IMR-90 (cell line): ENCODE measurements at regions not wholly inside any gene's neighbourhood (a gene's known extent, or its start where the extent isn't known, plus 50 kb on each side); places are given as distances from the start of the nearest gene placed in this dataset.

Experiments used
- ATAC-seq: fragments of 200-7000 bp; cut with Tn5 transposase; 2 replicates; pipeline ENCODE4 v1.9.1; 2020; ENCODE audit warnings: low read depth, mild to moderate bottlenecking, moderate library complexity
- BruUV-seq: library from RNA; stranded (reverse); fragments of 400-500 nt; replicated peaks from 2 replicates; lab custom pipeline; 2021; lab: Mats Ljungman, UMichigan
- CTCF ChIA-PET: fragments of 300-600 bp; formaldehyde crosslinking; extraction: SDS; loops from one replicate; lab custom pipeline; 2021; ENCODE audit warnings: antibody characterized with exemption; lab: Yijun Ruan, JAX
- POLR2A ChIA-PET: fragments of 300-600 bp; sonication (Branson Sonifier 250); formaldehyde crosslinking; loops from one replicate; lab custom pipeline; 2022; ENCODE audit warnings: antibody characterized with exemption; ENCODE audit not compliant: unreplicated experiment; lab: Charles Lee
- DNase-seq: peaks from one replicate; pipeline ENCODE4 v3.0.0; 2013
- H2AFZ ChIP-seq: replicated peaks from 2 replicates; pipeline ENCODE3; 2013; ENCODE audit warnings: low read length, mild to moderate bottlenecking; ENCODE audit not compliant: poor library complexity
- H2AK5ac ChIP-seq: 2 replicates; pipeline ENCODE4 v1.6.1; 2013; ENCODE audit warnings: low read depth, low read length, inconsistent platforms
- H2AK9ac ChIP-seq: replicated peaks from 2 replicates; pipeline ENCODE3; 2013; ENCODE audit warnings: mild to moderate bottlenecking, low read depth, low read length, moderate library complexity; ENCODE audit not compliant: poor library complexity
- H2BK120ac ChIP-seq: 2 replicates; pipeline ENCODE4 v1.6.1; 2013; ENCODE audit warnings: low read depth, low read length, inconsistent platforms
- H2BK15ac ChIP-seq: 3 replicates; pipeline ENCODE4 v1.6.1; 2013; ENCODE audit warnings: low read depth, low read length, inconsistent platforms
- H2BK20ac ChIP-seq: 2 replicates; pipeline ENCODE4 v1.6.1; 2013; ENCODE audit warnings: low read depth, mild to moderate bottlenecking, inconsistent platforms, low read length, moderate library complexity
- H2BK5ac ChIP-seq: 2 replicates; pipeline ENCODE4 v1.6.1; 2013; ENCODE audit warnings: mild to moderate bottlenecking, low read depth, low read length, inconsistent platforms; ENCODE audit not compliant: poor library complexity, severe bottlenecking
- H3K14ac ChIP-seq: replicated peaks from 2 replicates; pipeline ENCODE4 v1.6.1; 2013; ENCODE audit warnings: low read depth, low read length, inconsistent platforms
- H3K18ac ChIP-seq: 2 replicates; pipeline ENCODE4 v1.6.1; 2013; ENCODE audit warnings: low read depth, low read length, control low read depth
- H3K23ac ChIP-seq: 2 replicates; pipeline ENCODE4 v1.6.1; 2013; ENCODE audit warnings: low read depth, low read length, inconsistent platforms
- H3K27ac ChIP-seq: 2 replicates; pipeline ENCODE4 v1.5.1; 2013; ENCODE audit warnings: mild to moderate bottlenecking, control low read depth, low read length; ENCODE audit not compliant: insufficient read depth
- H3K27me3 ChIP-seq: 2 replicates; pipeline ENCODE4 v1.6.1; 2013; ENCODE audit warnings: low read length; ENCODE audit not compliant: control insufficient read depth, insufficient read depth
- H3K36me3 ChIP-seq: 2 replicates; pipeline ENCODE4 v1.6.1; 2013; ENCODE audit warnings: low read length, mixed read lengths; ENCODE audit not compliant: control insufficient read depth, insufficient read depth
- H3K4ac ChIP-seq: 2 replicates; pipeline ENCODE4 v1.6.1; 2013; ENCODE audit warnings: low read depth, low read length, inconsistent platforms
- H3K4me1 ChIP-seq: 2 replicates; pipeline ENCODE4 v1.6.1; 2013; ENCODE audit warnings: low read length, mixed read lengths; ENCODE audit not compliant: control insufficient read depth, insufficient read depth
- H3K4me2 ChIP-seq: 2 replicates; pipeline ENCODE4 v1.6.1; 2013; ENCODE audit warnings: low read depth, mild to moderate bottlenecking, control low read depth, low read length, moderate library complexity
- H3K4me3 ChIP-seq: 2 replicates; pipeline ENCODE4 v1.5.1; 2013; ENCODE audit warnings: low read depth, mild to moderate bottlenecking, control low read depth, low read length, moderate library complexity; ENCODE audit not compliant: insufficient read depth
- H3K56ac ChIP-seq: 2 replicates; pipeline ENCODE4 v1.6.1; 2013; ENCODE audit warnings: low read length, inconsistent platforms; ENCODE audit not compliant: insufficient read depth; ENCODE audit errors: extremely low read depth
- H3K79me1 ChIP-seq, 2 experiments: 2 replicates each; pipeline ENCODE4 v1.6.1; 2013; ENCODE audit warnings: low read length in 2 of 2, inconsistent platforms in 1 of 2, low read depth in 1 of 2
- H3K9ac ChIP-seq: 2 replicates; pipeline ENCODE4 v1.6.1; 2013; ENCODE audit warnings: low read depth, low read length, control low read depth
- H3K9me1 ChIP-seq: 2 replicates; pipeline ENCODE4 v1.6.1; 2013; ENCODE audit warnings: low read length, inconsistent platforms; ENCODE audit not compliant: insufficient read depth
- H3K9me3 ChIP-seq: 2 replicates; pipeline ENCODE4 v1.6.1; 2013; ENCODE audit warnings: low read length; ENCODE audit not compliant: control insufficient read depth, insufficient read depth
- H4K20me1 ChIP-seq: 2 replicates; pipeline ENCODE4 v1.6.1; 2013; ENCODE audit warnings: low read length, inconsistent platforms; ENCODE audit not compliant: insufficient read depth
- H4K5ac ChIP-seq: 2 replicates; pipeline ENCODE4 v1.6.1; 2013; ENCODE audit warnings: mild to moderate bottlenecking, low read depth, low read length, control low read depth
- H4K8ac ChIP-seq, 2 experiments: 2 replicates each; pipeline ENCODE4 v1.6.1; 2013; ENCODE audit warnings: low read depth in 2 of 2, low read length in 2 of 2, control low read depth in 1 of 2, inconsistent platforms in 1 of 2
- H4K91ac ChIP-seq: 2 replicates; pipeline ENCODE4 v1.6.1; 2013; ENCODE audit warnings: low read depth, low read length, inconsistent platforms; ENCODE audit not compliant: insufficient read depth
- BHLHE40 ChIP-seq: fragments of 150-350 bp; IDR thresholded peaks from 2 replicates; pipeline ENCODE4 v1.6.1; 2016; ENCODE audit warnings: mild to moderate bottlenecking, low read depth, low read length
- CEBPB ChIP-seq: IDR thresholded peaks from 2 replicates; pipeline ENCODE4 v1.6.1; 2012; ENCODE audit warnings: low read depth, low read length, improper control_type of control experiment
- CHD1 ChIP-seq: IDR thresholded peaks from 2 replicates; pipeline ENCODE4 v1.6.1; 2012; ENCODE audit warnings: low read depth, low read length, improper control_type of control experiment
- CTCF ChIP-seq: conservative IDR thresholded peaks from 2 replicates; pipeline ENCODE4 v1.5.1; 2012; ENCODE audit warnings: mild to moderate bottlenecking, low read depth, low read length, improper control_type of control experiment
- FOS ChIP-seq: fragments of 150-350 bp; IDR thresholded peaks from 2 replicates; pipeline ENCODE4 v1.6.1; 2016; ENCODE audit warnings: low read depth, low read length
- MAFK ChIP-seq: IDR thresholded peaks from 2 replicates; pipeline ENCODE4 v1.6.1; 2012; ENCODE audit warnings: low read depth, low read length, improper control_type of control experiment
- MAZ ChIP-seq: IDR thresholded peaks from 2 replicates; pipeline ENCODE4 v1.6.1; 2012; ENCODE audit warnings: low read depth, mild to moderate bottlenecking, low read length, improper control_type of control experiment, moderate library complexity, borderline replicate concordance
- MXI1 ChIP-seq: IDR thresholded peaks from 2 replicates; pipeline ENCODE4 v1.6.1; 2012; ENCODE audit warnings: low read depth, mild to moderate bottlenecking, low read length, moderate library complexity, borderline replicate concordance
- NFE2L2 ChIP-seq: fragments of 150-350 bp; IDR thresholded peaks from 2 replicates; pipeline ENCODE4 v1.6.1; 2016; ENCODE audit warnings: low read depth, mild to moderate bottlenecking, low read length
- POLR2A ChIP-seq: IDR thresholded peaks from 2 replicates; pipeline ENCODE4 v1.6.1; 2012; ENCODE audit warnings: mild to moderate bottlenecking, low read depth, low read length
- RAD21 ChIP-seq: IDR thresholded peaks from 2 replicates; pipeline ENCODE4 v1.6.1; 2012; ENCODE audit warnings: low read length, improper control_type of control experiment
- RCOR1 ChIP-seq: IDR thresholded peaks from 2 replicates; pipeline ENCODE4 v1.6.1; 2012; ENCODE audit warnings: mild to moderate bottlenecking, low read length, improper control_type of control experiment; ENCODE audit not compliant: insufficient replicate concordance
- RFX5 ChIP-seq: IDR thresholded peaks from 2 replicates; pipeline ENCODE4 v1.8.0; 2012; ENCODE audit warnings: low read depth, mild to moderate bottlenecking, low read length, moderate library complexity
- SMC3 ChIP-seq: fragments of 150-350 bp; IDR thresholded peaks from 2 replicates; pipeline ENCODE4 v1.6.1; 2016; ENCODE audit warnings: low read depth, mild to moderate bottlenecking, antibody characterized with exemption, low read length, moderate library complexity
- WGBS, 2 experiments: methylation state at CpG; one replicate each; pipeline versions ENCODE4 v1.1.5 to v1.1.7; 2013; ENCODE audit warnings: missing lambda C conversion rate in 2 of 2; ENCODE audit not compliant: insufficient read length in 1 of 2; ENCODE audit errors: extremely low coverage in 2 of 2; 5-methylcytosine and 5-hydroxymethylcytosine counted together
- dilution Hi-C: fragments of 300-500 bp; cut with HindIII; formaldehyde crosslinking; loops from one replicate; pipeline ENCODE4 v1.14.3; 2018; ENCODE audit warnings: low sequenced_read_pairs; ENCODE audit not compliant: unreplicated experiment
- in situ Hi-C: fragments of 300-500 bp; cut with MboI; formaldehyde crosslinking; loops from 3 replicates; pipeline ENCODE4 v1.14.3; 2019; ENCODE audit warnings: low sequenced_read_pairs, inconsistent platforms, mixed read lengths
- intact Hi-C: fragments of 100-400 bp; cut with micrococcal nuclease; formaldehyde crosslinking; loops from 2 replicates; pipeline ENCODE4 v1.10.0; 2022
- TF ChIP-seq, protein P1 (sequence below): fragments of 150-350 bp; IDR thresholded peaks from 2 replicates; pipeline ENCODE4 v1.6.1; 2016; ENCODE audit warnings: low read depth, mild to moderate bottlenecking, low read length, moderate library complexity, borderline replicate concordance
- TF ChIP-seq, protein P2 (sequence below): fragments of 150-350 bp; IDR thresholded peaks from 2 replicates; pipeline ENCODE4 v1.6.1; 2017; ENCODE audit warnings: mild to moderate bottlenecking, antibody characterized with exemption, low read length, low read depth

- Histone ChIP-seq H3K18ac (no peak overlapping the region), H3K27me3 (no peaks in the 10 kb centered on the region; the same call in 1 of the 2 replicates), H3K79me1 (no peaks in the 10 kb centered on the region), H3K9me1 (no peaks in the 10 kb centered on the region), H3K56ac (no peak overlapping the region), H3K4me3 (no peak overlapping the region), H3K9ac (no peak overlapping the region), H2BK120ac (no peak overlapping the region), H4K5ac (no peak overlapping the region), H2BK5ac (no peak overlapping the region), H4K91ac (no peak overlapping the region), H2BK15ac (no peak overlapping the region), H2BK20ac (no peak overlapping the region), H3K4me2 (no peak overlapping the region), H3K27ac (no peak overlapping the region), H3K4me1 (no peaks in the 10 kb centered on the region), H3K23ac (no peak overlapping the region), H4K8ac (no peak overlapping the region), H3K4ac (no peak overlapping the region), H2AFZ (no peak overlapping the region), H3K36me3 (no peaks in the 10 kb centered on the region), H2AK5ac (no peak overlapping the region), H2AK9ac (no peak overlapping the region), H3K14ac (no peak overlapping the region), H3K9me3 (no peaks in the 10 kb centered on the region), H4K20me1 (no peaks in the 10 kb centered on the region)
- no peak for DNase-seq
- in situ Hi-C loops, result no loop called here
- ChIA-PET POLR2A (no interaction called here), CTCF (interaction anchor here (0.7 kb wide), 1 partner anchor 826 kb away, joined by 4 read pairs; no protein-coding TSS in a partner anchor)
- 31% methylated on average over 3 of the region's 11 CpGs; no CpG with 5 or more reads in 1 of the 2 experiments for WGBS, 2 experiments
- no peak for ATAC-seq
- dilution Hi-C loops, result no loop called here
- TF ChIP-seq RAD21 (no peak), BHLHE40 (no peak), SMC3 (no peak), NFE2L2 (no peak), CEBPB (no peak), MAZ (no peak), FOS (no peak), RCOR1 (no peak), MAFK (no peak), CHD1 (no peak), RFX5 (no peak), POLR2A (no peak), MXI1 (no peak), CTCF (no peak)
- TF ChIP-seq, protein P1, sequence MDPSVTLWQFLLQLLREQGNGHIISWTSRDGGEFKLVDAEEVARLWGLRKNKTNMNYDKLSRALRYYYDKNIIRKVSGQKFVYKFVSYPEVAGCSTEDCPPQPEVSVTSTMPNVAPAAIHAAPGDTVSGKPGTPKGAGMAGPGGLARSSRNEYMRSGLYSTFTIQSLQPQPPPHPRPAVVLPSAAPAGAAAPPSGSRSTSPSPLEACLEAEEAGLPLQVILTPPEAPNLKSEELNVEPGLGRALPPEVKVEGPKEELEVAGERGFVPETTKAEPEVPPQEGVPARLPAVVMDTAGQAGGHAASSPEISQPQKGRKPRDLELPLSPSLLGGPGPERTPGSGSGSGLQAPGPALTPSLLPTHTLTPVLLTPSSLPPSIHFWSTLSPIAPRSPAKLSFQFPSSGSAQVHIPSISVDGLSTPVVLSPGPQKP, result no peak
- TF ChIP-seq, protein P2, sequence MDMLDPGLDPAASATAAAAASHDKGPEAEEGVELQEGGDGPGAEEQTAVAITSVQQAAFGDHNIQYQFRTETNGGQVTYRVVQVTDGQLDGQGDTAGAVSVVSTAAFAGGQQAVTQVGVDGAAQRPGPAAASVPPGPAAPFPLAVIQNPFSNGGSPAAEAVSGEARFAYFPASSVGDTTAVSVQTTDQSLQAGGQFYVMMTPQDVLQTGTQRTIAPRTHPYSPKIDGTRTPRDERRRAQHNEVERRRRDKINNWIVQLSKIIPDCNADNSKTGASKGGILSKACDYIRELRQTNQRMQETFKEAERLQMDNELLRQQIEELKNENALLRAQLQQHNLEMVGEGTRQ, result no peak
- intact Hi-C loops, result no loop called here
- no TSS peak for BruUV-seq
Observed at GRCh38 chr2:128818704-128819491, 500.2 kb upstream of the HS6ST1 start.
